22Rv1 (cell line): ENCODE measurements at regions not wholly inside any gene's neighbourhood (a gene's known extent, or its start where the extent isn't known, plus 50 kb on each side); places are given as distances from the start of the nearest gene placed in this dataset.

Experiments used
- H3K27ac ChIP-seq: fragments of 450-650 bp; 2 replicates; pipeline ENCODE4 v1.5.1; 2017
- ZFX ChIP-seq: fragments of 450-650 bp; IDR thresholded peaks from 2 replicates; pipeline ENCODE4 v1.6.1; 2017; ENCODE audit warnings: antibody characterized with exemption, borderline replicate concordance
- TF ChIP-seq, protein P1 (sequence below): fragments of 450-650 bp; IDR thresholded peaks from 2 replicates; pipeline ENCODE4 v1.5.1; 2017; ENCODE audit warnings: mild to moderate bottlenecking

GRCh38 chr16:73553941-73554660 lies 506.2 kb upstream of the ZFHX3 start:
- H3K27ac ChIP-seq = no peak overlapping the region
- TF ChIP-seq ZFX = no peak

- H3K27ac ChIP-seq = no peak overlapping the region
- TF ChIP-seq ZFX = no peak
- TF ChIP-seq, protein P1, sequence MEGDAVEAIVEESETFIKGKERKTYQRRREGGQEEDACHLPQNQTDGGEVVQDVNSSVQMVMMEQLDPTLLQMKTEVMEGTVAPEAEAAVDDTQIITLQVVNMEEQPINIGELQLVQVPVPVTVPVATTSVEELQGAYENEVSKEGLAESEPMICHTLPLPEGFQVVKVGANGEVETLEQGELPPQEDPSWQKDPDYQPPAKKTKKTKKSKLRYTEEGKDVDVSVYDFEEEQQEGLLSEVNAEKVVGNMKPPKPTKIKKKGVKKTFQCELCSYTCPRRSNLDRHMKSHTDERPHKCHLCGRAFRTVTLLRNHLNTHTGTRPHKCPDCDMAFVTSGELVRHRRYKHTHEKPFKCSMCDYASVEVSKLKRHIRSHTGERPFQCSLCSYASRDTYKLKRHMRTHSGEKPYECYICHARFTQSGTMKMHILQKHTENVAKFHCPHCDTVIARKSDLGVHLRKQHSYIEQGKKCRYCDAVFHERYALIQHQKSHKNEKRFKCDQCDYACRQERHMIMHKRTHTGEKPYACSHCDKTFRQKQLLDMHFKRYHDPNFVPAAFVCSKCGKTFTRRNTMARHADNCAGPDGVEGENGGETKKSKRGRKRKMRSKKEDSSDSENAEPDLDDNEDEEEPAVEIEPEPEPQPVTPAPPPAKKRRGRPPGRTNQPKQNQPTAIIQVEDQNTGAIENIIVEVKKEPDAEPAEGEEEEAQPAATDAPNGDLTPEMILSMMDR = no peak
Observed at GRCh38 chr16:73549984-73550631, 502.2 kb upstream of the ZFHX3 start.

DNA sequence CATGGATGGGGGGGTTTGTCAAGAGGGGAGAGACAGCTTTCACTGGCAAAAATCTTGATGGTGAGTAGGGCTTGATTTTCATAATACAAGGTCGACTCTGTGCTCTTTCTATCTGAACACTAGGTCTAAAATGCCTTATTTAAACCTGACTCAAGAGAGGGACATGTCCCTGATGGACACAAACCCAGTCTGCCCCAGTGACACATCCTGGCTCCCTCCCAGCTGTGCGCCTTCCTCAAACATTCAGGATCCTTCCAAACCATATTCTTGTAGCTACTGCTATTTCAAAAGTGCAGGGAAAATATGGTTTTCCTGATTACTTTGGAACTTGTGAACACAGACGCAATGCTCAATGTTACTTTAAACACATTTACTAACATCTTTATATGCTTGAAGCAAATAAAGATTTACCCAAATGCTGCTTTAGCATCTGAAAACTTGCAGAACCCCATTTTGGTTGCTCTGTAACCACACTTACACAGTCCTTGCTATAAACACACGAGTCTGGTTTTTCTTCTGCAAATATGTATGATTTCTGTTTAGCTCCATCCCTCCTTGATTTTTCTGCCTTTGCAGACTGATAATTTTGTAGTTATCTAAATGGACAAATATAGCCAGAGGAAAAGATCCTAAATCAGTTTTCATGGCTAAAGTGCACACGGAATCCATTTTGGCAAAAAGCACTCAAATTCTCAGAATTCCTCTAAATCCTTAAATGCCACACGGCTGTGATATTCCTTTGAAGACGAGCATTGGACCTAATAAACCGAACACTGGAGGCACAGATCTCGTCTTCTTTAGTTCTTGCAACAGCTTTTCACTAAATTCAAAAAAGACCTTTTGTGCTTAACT lies 499.9 kb upstream of the ZFHX3 start:
- no peak for TF ChIP-seq ZFX
- TF ChIP-seq, protein P1 = no peak
- no peak overlapping the region for H3K27ac ChIP-seq

- H3K27ac ChIP-seq = no peak overlapping the region
- TF ChIP-seq ZFX = no peak
- TF ChIP-seq, protein P1 = no peak
Observed at GRCh38 chr16:73546341-73546845, 498.5 kb upstream of the ZFHX3 start.

DNA sequence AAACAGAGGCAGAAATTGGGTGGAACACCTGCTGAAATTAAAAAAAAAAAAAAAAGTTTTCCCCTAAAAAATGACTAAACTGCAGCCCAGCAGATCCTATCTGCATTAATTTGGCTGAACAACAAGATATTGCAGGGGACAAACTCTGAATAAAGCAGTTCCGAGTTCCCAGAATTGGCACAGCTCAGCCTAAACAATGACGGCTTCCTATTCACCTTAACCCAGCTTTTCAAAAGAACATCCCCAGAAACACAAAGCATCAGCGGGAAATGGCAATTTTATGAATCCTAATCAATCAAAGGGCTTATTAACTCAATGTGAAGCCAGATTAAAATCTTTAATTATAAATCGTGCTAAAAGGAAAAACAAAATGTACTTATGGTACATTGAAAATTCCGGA lies 497.8 kb upstream of the ZFHX3 start:
- H3K27ac ChIP-seq = no peak overlapping the region
- TF ChIP-seq, protein P1 = no peak
- no peak for TF ChIP-seq ZFX

- TF ChIP-seq, protein P1 = no peak
- no peak for TF ChIP-seq ZFX
- H3K27ac ChIP-seq = no peak overlapping the region
Observed at GRCh38 chr16:73545290-73545689, 497.4 kb upstream of the ZFHX3 start.

GRCh38 chr16:73544826-73545225 lies 496.9 kb upstream of the ZFHX3 start:
- H3K27ac ChIP-seq = no peak overlapping the region
- TF ChIP-seq, protein P1 = no peak
- no peak for TF ChIP-seq ZFX
